Breast epithelium (tissue), 4 donors: ENCODE measurements at regions not wholly inside any gene's neighbourhood (a gene's known extent, or its start where the extent isn't known, plus 50 kb on each side); places are given as distances from the start of the nearest gene placed in this dataset.
A peak's percentile ranks its signal among the peaks of the same experiment; 100 is the strongest.

ENCODE experiments used
- DNase-seq, 2 donors: peaks; one replicate each; pipeline ENCODE4 v3.0.0-alpha.2; 2019; ENCODE audit warnings: low spot score in 2 of 2
- H3K27ac ChIP-seq, 2 donors: fragments of 200-600 bp; sonication (generic) in 1 of 2; one replicate each; pipeline ENCODE4 v1.5.1; 2016 to 2019; ENCODE audit warnings: mild to moderate bottlenecking in 1 of 2
- H3K27me3 ChIP-seq, 2 donors: fragments of 200-600 bp; sonication (generic) in 1 of 2; one replicate each; pipeline versions ENCODE4 v1.5.1 to v1.6.0; 2017 to 2019; ENCODE audit warnings: control low read depth in 1 of 2, mild to moderate bottlenecking in 1 of 2
- H3K36me3 ChIP-seq: fragments of 200-600 bp; one replicate; pipeline ENCODE4 v1.5.1; 2019
- H3K4me1 ChIP-seq, 2 donors: fragments of 200-600 bp; sonication (generic); one replicate each; pipeline ENCODE4 v1.5.1; 2016 to 2019; ENCODE audit warnings: control low read depth in 1 of 2
- H3K4me3 ChIP-seq, 3 donors: fragments of 200-600 bp; sonication (generic); 1 replicate in 2 of 3; 2 replicates in 1 of 3; pipeline ENCODE4 v1.5.1; 2016 to 2019; ENCODE audit warnings: mild to moderate bottlenecking in 3 of 3, moderate library complexity in 2 of 3
- H3K9me3 ChIP-seq, 2 donors: fragments of 200-600 bp; sonication (generic) in 1 of 2; one replicate each; pipeline ENCODE4 v1.5.1; 2016 to 2019; ENCODE audit warnings: control low read depth in 1 of 2
- POLR2A ChIP-seq: fragments of 450-650 bp; IDR thresholded peaks from one replicate; pipeline ENCODE4 v1.6.1; 2016; ENCODE audit warnings: antibody characterized with exemption, mild to moderate bottlenecking, moderate library complexity
- POLR2AphosphoS5 ChIP-seq, 3 donors: sonication (generic); formaldehyde crosslinking; IDR thresholded peaks; one replicate each; pipeline ENCODE4 v1.6.1; 2017; ENCODE audit warnings: antibody characterized with exemption in 3 of 3
- intact Hi-C: fragments of 100-400 bp; cut with DNase I; formaldehyde crosslinking; loops from one replicate; pipeline ENCODE4 v1.15.1; 2023; ENCODE audit warnings: low total_unique reads
- TF ChIP-seq, protein P1 (sequence below), 3 donors: fragments of 450-650 bp; IDR thresholded peaks; one replicate each; pipeline ENCODE4 v1.5.1; 2016 to 2017; ENCODE audit warnings: antibody characterized with exemption in 3 of 3, mild to moderate bottlenecking in 3 of 3, moderate library complexity in 3 of 3

DNA sequence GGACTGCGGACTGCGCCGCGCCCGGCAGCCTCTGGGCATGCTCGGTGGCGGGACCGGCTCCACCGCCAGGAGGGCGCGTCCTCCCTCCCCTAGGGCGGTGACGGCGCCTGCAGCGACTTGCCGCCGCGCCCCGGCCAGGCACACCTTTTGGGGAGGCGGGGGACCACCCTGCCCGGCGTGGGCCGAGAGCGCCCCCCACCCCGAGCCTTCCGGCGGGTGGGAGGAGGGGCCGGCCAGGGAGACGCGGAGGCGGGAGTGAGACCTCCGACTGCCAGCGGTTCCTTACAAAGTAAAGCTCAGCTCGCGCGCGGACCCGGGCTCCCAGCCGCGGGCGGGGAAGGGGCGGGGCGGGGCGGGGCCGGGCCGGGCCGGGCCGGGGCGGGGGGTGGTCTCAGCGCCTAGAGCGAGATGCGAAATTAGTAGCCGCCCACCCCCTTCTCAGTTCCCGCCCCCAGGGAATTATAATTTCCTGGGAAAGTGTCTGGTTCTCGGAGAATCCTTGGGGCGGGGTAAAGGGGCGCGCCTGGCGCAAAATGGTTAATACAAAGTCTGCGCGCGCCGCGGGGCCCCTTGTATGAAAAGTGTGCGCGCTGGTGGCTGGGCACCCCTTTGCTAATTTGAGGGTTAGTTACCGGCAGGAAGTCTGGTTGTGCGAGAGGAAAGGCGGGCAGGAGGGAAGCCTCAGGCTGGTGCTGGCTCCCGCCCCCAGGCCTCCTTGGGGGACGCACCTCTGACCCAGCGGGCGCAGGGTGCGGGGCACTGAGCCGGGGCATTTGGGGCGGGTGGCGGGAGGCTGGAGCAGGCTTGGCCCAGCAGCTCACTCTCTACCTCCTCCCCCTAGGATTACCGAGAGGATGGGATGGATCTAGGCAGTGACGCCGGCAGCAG, 224.8 kb upstream of the IL12A start:
- intact Hi-C loops, result no loop called here
- peak in 1 of 2 donors; percentile 52 for DNase-seq
- TF ChIP-seq POLR2A (no peak), POLR2AphosphoS5 (IDR thresholded peaks at IDR 0.05) (peak in 2 of 3 donors; percentile 21 to 22)
- TF ChIP-seq, protein P1, sequence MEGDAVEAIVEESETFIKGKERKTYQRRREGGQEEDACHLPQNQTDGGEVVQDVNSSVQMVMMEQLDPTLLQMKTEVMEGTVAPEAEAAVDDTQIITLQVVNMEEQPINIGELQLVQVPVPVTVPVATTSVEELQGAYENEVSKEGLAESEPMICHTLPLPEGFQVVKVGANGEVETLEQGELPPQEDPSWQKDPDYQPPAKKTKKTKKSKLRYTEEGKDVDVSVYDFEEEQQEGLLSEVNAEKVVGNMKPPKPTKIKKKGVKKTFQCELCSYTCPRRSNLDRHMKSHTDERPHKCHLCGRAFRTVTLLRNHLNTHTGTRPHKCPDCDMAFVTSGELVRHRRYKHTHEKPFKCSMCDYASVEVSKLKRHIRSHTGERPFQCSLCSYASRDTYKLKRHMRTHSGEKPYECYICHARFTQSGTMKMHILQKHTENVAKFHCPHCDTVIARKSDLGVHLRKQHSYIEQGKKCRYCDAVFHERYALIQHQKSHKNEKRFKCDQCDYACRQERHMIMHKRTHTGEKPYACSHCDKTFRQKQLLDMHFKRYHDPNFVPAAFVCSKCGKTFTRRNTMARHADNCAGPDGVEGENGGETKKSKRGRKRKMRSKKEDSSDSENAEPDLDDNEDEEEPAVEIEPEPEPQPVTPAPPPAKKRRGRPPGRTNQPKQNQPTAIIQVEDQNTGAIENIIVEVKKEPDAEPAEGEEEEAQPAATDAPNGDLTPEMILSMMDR (IDR thresholded peaks at IDR 0.05), result peak in 1 of 3 donors; percentile 18
- Histone ChIP-seq H3K36me3 (no peaks in the 10 kb centered on the region), H3K4me1 (no peaks in the 10 kb centered on the region), H3K9me3 (no peaks in the 10 kb centered on the region), H3K27me3 (no peaks in the 10 kb centered on the region), H3K4me3 (peak overlapping the region; percentile 74 to 78 (median 77)), H3K27ac (peak overlapping the region; percentile 93 to 94)

- Histone ChIP-seq H3K9me3 (no peaks in the 10 kb centered on the region), H3K4me1 (no peaks in the 10 kb centered on the region), H3K4me3 (peak overlapping the region; percentile 74 to 78 (median 77)), H3K27ac (peak overlapping the region; percentile 93 to 94), H3K27me3 (no peaks in the 10 kb centered on the region), H3K36me3 (no peaks in the 10 kb centered on the region)
- DNase-seq, result no peak
- intact Hi-C loops, result no loop called here
- peak in 1 of 3 donors; percentile 58 for TF ChIP-seq POLR2AphosphoS5 (IDR thresholded peaks at IDR 0.05)
- TF ChIP-seq, protein P1 (IDR thresholded peaks at IDR 0.05), result no peak
- no peak for TF ChIP-seq POLR2A
Observed at GRCh38 chr3:159764490-159765029, 224.1 kb upstream of the IL12A start.

- H3K4me3 ChIP-seq, result peak overlapping the region; percentile 74 to 78 (median 77)
- H3K9me3 ChIP-seq, result no peaks in the 10 kb centered on the region
- no peaks in the 10 kb centered on the region for H3K36me3 ChIP-seq
- no peaks in the 10 kb centered on the region for H3K27me3 ChIP-seq
- peak overlapping the region; percentile 93 to 94 for H3K27ac ChIP-seq
- peak in 2 of 3 donors; percentile 48 to 49 for TF ChIP-seq POLR2AphosphoS5 (IDR thresholded peaks at IDR 0.05)
- TF ChIP-seq, protein P1 (IDR thresholded peaks at IDR 0.05), result no peak
- intact Hi-C loops, result no loop called here
- H3K4me1 ChIP-seq, result no peaks in the 10 kb centered on the region
- peak; percentile 70 to 93 for DNase-seq
Observed at GRCh38 chr3:159765030-159765859, 223.4 kb upstream of the IL12A start.

- intact Hi-C loops, result no loop called here
- DNase-seq, result peak in 1 of 2 donors; percentile 60
- Histone ChIP-seq H3K9me3 (no peaks in the 10 kb centered on the region), H3K27ac (peak overlapping the region; percentile 93 to 94), H3K4me1 (no peaks in the 10 kb centered on the region), H3K27me3 (no peaks in the 10 kb centered on the region), H3K36me3 (no peaks in the 10 kb centered on the region), H3K4me3 (peak overlapping the region; percentile 74 to 78 (median 77))
- TF ChIP-seq, protein P1 (IDR thresholded peaks at IDR 0.05), result no peak
- TF ChIP-seq POLR2A (no peak), POLR2AphosphoS5 (IDR thresholded peaks at IDR 0.05) (no peak)
Observed at GRCh38 chr3:159765860-159766294, 222.8 kb upstream of the IL12A start.
